ENCODE measurements at regions not wholly inside any gene's neighbourhood (a gene's known extent, or its start where the extent isn't known, plus 50 kb on each side); places are given as distances from the start of the nearest gene placed in this dataset.

DNA sequence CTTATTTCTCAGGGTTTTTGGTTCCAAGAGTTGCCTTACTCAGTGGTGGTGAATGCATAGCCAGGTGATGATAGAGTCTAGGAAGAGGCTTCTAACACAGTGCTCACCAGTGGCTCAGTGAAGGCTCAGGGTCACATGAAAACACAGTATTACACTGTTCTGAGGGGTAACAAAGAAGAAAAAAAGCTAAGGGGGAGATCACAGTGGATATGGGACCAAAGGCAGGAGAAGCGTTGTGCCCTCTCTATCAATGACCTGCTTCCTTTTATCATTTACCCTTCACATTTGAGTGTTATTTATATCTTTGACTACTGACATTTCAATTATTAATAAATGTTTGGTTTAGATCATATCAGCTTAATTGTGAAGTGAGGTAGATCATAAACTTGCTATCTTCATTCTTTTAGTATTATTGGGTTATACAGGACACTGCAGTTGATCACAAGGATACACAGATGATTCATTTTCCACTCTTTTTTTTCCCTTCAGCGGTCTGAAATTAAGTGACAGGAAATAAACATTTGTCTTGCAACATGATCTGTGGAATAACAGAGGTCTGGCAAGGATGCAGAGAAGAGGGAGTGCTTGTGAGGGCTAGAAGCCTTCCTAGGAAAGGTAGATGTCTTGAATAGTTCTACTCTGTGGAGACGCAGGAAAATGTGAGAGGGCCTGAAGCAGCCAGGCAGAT, 171.7 kb downstream of the C3orf38 start:
- ChIA-PET CTCF (no interaction called here), POLR2A (no interaction called here)
- DNase-seq (ENCODE audit: low read depth, low spot score): no peak
- Histone ChIP-seq H3K27ac (ENCODE audit: low read depth, low read length) (no peak overlapping the region), H3K27me3 (ENCODE audit: control insufficient read depth, insufficient read depth, low read length) (no peaks in the 10 kb centered on the region), H3K4me3 (ENCODE audit: low read depth, low read length) (no peak overlapping the region), H3K9me3 (ENCODE audit: control insufficient read depth, insufficient read depth, low read length) (no peaks in the 10 kb centered on the region)
- TF ChIP-seq, protein P1, sequence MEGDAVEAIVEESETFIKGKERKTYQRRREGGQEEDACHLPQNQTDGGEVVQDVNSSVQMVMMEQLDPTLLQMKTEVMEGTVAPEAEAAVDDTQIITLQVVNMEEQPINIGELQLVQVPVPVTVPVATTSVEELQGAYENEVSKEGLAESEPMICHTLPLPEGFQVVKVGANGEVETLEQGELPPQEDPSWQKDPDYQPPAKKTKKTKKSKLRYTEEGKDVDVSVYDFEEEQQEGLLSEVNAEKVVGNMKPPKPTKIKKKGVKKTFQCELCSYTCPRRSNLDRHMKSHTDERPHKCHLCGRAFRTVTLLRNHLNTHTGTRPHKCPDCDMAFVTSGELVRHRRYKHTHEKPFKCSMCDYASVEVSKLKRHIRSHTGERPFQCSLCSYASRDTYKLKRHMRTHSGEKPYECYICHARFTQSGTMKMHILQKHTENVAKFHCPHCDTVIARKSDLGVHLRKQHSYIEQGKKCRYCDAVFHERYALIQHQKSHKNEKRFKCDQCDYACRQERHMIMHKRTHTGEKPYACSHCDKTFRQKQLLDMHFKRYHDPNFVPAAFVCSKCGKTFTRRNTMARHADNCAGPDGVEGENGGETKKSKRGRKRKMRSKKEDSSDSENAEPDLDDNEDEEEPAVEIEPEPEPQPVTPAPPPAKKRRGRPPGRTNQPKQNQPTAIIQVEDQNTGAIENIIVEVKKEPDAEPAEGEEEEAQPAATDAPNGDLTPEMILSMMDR (IDR thresholded peaks at IDR 0.05; ENCODE audit: low read depth, low read length): no peak

DNA sequence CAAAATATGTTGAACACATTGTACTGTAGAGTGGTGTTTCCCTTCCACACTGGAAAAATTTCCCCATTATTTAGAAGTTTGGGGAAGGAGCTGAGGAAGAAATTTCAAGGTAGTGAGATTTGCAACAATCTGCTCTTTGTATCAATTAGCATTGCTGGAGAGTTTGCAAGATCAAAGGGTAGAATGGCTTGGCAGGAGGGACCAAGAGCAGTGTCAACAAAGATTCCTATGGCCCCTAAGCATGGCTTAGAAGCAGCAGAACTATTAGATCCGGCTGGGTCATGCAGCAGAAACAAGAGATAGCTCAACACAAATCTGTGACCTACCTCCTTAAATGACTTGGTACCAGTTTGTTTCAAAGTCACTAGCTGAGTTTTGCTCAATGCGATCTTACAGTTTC, 175.0 kb downstream of the C3orf38 start:
- no peak overlapping the region for H3K27ac ChIP-seq (ENCODE audit: low read depth, low read length)
- DNase-seq (ENCODE audit: low read depth, low spot score): no peak
- ChIA-PET CTCF (no interaction called here), POLR2A (no interaction called here)
- H3K4me3 ChIP-seq (ENCODE audit: low read depth, low read length): no peak overlapping the region
- H3K27me3 ChIP-seq (ENCODE audit: control insufficient read depth, insufficient read depth, low read length): no peaks in the 10 kb centered on the region
- TF ChIP-seq, protein P1 (IDR thresholded peaks at IDR 0.05; ENCODE audit: low read depth, low read length): no peak
- no peaks in the 10 kb centered on the region for H3K9me3 ChIP-seq (ENCODE audit: control insufficient read depth, insufficient read depth, low read length)

DNA sequence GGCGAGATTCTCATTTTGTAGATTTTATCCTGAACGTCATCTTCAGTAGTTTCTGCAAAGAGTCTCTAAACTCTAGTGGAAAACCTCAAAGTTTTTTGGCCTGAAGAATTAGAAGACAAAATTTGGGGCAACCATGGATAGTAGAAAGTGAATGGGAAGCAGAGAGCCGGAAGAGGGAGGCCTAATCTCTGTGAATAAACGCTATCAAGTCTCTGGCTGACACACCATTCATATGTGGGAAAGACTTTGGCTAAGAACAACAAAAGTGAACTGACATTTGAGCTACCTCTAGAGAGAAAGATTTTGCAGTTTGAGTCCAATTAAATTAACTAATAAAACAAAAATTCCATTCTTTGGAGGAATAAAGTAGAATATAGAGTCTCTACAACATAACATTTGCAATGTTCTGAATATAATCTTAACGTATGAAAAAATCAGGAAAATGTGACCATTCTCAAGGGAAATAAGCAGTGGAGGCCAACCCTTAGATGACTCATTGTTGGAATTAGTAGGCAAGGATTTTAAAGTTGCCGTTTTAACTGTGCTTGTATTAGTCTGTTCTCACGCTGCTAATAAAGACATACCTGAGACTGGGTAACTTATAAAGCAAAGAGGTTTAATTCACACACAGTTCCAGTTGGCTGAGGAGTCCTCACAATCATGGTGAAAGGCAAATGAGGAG, 184.6 kb downstream of the C3orf38 start:
- no peak for DNase-seq (ENCODE audit: low read depth, low spot score)
- CTCF ChIA-PET: no interaction called here
- TF ChIP-seq, protein P1 (IDR thresholded peaks at IDR 0.05; ENCODE audit: low read depth, low read length): no peak

DNA sequence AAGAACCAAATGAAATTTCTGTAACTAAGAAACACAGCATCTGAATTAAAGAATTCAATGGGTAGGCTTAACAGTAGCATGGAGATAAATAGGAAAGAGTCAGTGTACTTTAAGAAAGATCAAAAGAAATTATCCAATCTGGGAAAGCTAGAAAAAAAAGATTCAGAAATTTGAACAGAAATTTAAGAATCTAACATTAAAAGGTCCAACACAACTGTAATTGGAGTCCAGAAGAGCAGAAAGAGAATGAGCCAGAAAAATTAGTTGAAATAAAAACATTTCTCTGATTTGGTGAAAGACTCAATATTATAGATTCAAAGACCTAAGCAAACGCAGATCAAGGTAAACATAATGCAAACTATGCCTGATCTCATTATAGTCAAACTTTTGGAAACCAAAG, 187.1 kb downstream of the C3orf38 start:
- Histone ChIP-seq H3K27me3 (ENCODE audit: control insufficient read depth, insufficient read depth, low read length) (no peaks in the 10 kb centered on the region), H3K27ac (ENCODE audit: low read depth, low read length) (no peak overlapping the region), H3K9me3 (ENCODE audit: control insufficient read depth, insufficient read depth, low read length) (no peaks in the 10 kb centered on the region), H3K4me3 (ENCODE audit: low read depth, low read length) (no peak overlapping the region)
- DNase-seq (ENCODE audit: low read depth, low spot score): no peak
- TF ChIP-seq, protein P1 (IDR thresholded peaks at IDR 0.05; ENCODE audit: low read depth, low read length): no peak
- CTCF ChIA-PET: no interaction called here
- POLR2A ChIA-PET: no interaction called here

More for the DNA sequence above, 184.6 kb downstream of the C3orf38 start:
- POLR2A ChIA-PET: no interaction called here
- Histone ChIP-seq H3K4me3 (ENCODE audit: low read depth, low read length) (no peak overlapping the region), H3K27me3 (ENCODE audit: control insufficient read depth, insufficient read depth, low read length) (no peaks in the 10 kb centered on the region), H3K9me3 (ENCODE audit: control insufficient read depth, insufficient read depth, low read length) (no peaks in the 10 kb centered on the region), H3K27ac (ENCODE audit: low read depth, low read length) (no peak overlapping the region)

DNA sequence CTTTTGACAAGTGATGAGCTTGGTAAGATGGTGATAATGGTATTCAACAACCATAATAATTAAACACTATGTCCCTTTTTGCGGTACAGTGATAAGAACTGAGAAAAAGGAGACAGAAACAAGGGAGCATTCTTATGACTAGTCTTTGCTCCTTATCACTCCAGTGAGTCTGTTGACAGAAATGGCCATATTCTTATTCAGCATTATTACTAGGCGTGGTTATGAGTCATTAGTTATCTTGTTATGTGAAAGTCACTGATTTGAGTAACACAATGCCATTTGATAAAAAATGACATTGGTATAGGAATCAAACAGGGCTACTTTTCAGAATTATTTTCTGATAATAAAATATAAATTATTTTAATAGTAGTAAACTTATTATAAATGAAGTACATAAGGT, 193.5 kb downstream of the C3orf38 start:
- TF ChIP-seq, protein P1 (IDR thresholded peaks at IDR 0.05; ENCODE audit: low read depth, low read length): no peak
- CTCF ChIA-PET: no interaction called here
- H3K27me3 ChIP-seq (ENCODE audit: control insufficient read depth, insufficient read depth, low read length): no peaks in the 10 kb centered on the region

More for the DNA sequence above, 193.5 kb downstream of the C3orf38 start:
- Histone ChIP-seq H3K27ac (ENCODE audit: low read depth, low read length) (no peak overlapping the region), H3K4me3 (ENCODE audit: low read depth, low read length) (no peak overlapping the region), H3K9me3 (ENCODE audit: control insufficient read depth, insufficient read depth, low read length) (no peaks in the 10 kb centered on the region)
- DNase-seq (ENCODE audit: low read depth, low spot score): no peak
- POLR2A ChIA-PET: no interaction called here

Measured in AG04450 (cell line).